ENCODE measurements at regions not wholly inside any gene's neighbourhood (a gene's known extent, or its start where the extent isn't known, plus 50 kb on each side); places are given as distances from the start of the nearest gene placed in this dataset.

DNA sequence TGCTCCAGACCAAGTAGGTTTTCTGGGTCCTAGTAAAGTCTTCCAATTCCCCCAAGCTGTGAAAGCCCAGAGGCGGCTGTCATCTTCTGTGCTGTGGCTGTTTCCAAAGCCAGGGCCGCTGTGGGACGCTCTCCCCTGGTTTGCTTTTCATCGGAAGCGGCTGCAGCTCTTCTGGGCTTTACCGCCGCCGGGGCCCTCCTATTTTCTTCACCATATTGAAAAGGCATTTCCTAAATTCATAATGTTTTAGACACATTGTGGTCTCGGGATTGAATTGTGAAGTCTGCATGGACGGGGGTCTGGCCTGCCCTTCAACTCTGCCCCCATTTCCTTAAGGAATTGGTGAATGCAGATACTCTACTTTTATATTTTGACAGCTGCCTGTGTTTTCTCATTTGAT is 551.4 kb upstream of the MGMT start:
- no peak for TF ChIP-seq EZH2 (IDR thresholded peaks at IDR 0.05)
- TF ChIP-seq, protein P1, sequence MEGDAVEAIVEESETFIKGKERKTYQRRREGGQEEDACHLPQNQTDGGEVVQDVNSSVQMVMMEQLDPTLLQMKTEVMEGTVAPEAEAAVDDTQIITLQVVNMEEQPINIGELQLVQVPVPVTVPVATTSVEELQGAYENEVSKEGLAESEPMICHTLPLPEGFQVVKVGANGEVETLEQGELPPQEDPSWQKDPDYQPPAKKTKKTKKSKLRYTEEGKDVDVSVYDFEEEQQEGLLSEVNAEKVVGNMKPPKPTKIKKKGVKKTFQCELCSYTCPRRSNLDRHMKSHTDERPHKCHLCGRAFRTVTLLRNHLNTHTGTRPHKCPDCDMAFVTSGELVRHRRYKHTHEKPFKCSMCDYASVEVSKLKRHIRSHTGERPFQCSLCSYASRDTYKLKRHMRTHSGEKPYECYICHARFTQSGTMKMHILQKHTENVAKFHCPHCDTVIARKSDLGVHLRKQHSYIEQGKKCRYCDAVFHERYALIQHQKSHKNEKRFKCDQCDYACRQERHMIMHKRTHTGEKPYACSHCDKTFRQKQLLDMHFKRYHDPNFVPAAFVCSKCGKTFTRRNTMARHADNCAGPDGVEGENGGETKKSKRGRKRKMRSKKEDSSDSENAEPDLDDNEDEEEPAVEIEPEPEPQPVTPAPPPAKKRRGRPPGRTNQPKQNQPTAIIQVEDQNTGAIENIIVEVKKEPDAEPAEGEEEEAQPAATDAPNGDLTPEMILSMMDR (IDR thresholded peaks at IDR 0.05) = no peak
